Stimulated activated CD4-positive, alpha-beta T cell treated with anti-CD3 and anti-CD28 coated beads, Interleukin-2, amount 100 ng/mL, for 24 hours (primary cell): ENCODE measurements at regions not wholly inside any gene's neighbourhood (a gene's known extent, or its start where the extent isn't known, plus 50 kb on each side); places are given as distances from the start of the nearest gene placed in this dataset.

Experiments
- DNase-seq, 2 donors: peaks; one replicate each; pipeline ENCODE4 v3.0.0-alpha.2; 2020

DNA sequence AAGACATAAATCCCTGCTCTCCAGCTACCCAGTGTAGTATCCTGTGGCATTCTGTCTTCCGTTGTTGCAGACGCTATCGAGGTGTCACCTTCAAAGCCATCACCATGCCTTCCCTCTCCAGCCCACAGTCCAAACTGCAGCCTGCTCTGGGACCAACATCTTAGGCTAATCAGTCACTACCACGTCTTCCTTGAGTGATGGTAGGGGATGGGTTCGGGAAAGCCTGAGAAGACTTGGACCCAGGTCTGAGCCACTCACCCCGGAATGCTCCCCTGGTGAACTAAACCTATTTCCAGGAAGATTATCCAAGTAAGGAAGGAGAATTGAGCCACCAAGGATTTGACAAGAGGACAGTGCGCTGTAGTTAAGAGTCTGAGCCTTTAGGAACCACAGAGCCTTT is 52.9 kb upstream of the IRX1 start:
- DNase-seq, result no peak

DNA sequence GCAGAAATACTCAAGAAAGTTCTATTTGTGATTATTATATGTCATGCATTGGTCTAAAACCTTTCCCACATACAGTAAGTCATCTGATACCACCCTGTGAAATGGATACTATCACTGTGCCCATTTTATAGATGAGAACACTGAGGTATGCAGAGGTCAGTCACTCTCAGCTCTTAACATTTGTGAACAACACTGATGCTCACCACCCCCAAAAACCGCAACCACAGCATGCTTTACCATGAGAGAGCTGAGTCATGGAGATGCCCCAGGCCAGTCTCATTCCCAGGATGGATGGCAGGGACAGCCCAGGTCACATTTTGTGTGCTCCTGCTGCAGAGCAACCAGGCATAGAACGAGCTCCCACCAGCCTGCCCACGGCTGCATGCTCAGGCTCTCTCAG is 53.5 kb upstream of the IRX1 start:
- no peak for DNase-seq

DNA sequence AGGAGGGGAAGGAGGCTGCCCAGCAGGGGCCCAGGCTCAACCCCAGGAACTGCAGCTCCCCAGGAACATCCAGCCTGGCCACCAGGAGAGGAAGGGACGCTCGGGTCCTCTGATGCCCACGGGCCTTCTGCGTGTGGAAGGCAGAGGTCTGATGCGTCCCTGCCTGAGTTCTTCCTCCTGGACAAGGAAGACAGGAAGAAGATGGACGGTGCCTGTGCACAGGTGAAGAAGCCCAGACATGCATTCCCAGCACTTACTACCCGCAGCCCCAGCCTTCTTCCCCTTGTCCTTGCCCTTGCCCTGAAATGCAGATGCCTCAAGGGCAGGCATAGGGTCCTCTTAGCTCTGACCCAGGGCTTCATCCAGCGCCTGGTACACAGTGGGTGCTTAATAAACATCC is 56.7 kb upstream of the IRX1 start:
- no peak for DNase-seq

DNA sequence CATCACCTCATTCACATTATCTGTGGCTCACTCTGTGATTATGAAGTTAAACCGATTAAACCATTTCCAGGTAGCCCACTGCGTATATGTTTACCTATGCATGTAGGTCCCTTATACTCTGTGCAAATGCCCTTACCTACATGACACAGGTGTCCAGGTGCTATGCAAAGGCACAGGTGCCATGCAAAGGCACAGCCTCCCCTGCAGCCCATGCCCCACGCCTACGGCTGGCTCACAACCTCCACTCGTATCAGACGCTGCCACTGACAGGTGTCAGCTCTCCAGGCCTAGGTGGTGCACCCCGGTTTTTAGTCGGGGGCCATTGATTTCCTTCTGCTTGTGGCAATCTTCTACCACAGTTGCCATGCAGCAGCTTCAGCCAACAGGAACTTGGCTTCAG is 57.7 kb upstream of the IRX1 start:
- no peak for DNase-seq

DNA sequence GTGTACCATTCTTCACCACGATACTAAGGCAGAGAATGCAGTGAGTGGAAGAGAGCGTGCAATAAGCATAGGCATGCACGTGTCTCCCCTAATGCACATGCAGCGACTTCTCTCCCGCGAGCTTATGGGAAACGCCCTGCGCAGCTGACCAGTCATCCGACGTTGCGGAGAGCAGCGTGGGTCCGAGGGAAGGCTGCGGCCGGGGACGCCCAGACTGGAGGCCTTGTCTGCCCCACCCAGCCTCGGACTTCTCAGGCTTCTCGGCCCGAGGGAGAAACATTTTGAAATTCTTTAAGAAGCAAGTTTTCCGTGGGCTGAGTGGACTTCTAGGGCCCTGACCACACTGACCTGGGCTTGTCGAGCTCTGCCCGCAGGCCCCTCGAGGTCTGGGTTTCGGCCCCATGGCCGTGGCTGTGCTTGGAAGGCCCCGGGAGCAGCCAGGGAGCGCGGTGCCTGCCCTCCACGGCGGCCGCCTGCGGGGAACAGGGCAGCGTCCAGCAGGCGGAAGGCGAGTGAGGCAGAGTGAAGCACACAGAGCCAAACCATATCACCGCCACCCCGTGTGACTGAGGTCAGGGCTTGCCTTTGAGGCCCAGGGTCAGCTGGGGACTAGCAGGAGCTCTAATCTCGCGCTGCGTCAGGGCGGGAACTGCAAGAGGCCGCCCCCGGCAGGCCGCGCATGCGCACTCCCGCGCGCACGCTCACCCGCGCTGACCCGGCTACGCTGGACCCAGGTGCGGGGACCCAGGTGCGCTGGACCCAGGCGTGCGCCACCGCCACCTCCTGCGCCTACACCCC is 60.0 kb upstream of the IRX1 start:
- DNase-seq, result no peak

DNA sequence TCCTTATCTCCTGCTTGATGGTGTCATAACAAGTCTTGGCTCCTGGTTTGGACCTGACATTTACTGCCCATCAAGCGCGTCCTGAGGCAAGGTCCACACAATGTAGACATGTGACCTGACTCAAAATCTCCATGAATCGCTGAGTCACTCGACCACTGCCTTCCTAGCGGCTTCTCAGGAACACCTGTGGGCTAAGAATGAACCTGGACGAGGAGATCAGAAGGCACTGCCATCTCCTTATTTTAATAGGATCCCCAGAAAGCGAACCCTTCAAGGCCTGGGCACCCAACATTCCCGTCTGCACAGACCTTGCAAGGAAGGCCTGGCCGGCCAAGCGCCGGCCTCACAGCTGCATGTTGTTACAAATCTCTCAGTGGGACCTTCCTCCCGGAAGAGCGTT is 60.6 kb upstream of the IRX1 start:
- DNase-seq, result no peak

DNA sequence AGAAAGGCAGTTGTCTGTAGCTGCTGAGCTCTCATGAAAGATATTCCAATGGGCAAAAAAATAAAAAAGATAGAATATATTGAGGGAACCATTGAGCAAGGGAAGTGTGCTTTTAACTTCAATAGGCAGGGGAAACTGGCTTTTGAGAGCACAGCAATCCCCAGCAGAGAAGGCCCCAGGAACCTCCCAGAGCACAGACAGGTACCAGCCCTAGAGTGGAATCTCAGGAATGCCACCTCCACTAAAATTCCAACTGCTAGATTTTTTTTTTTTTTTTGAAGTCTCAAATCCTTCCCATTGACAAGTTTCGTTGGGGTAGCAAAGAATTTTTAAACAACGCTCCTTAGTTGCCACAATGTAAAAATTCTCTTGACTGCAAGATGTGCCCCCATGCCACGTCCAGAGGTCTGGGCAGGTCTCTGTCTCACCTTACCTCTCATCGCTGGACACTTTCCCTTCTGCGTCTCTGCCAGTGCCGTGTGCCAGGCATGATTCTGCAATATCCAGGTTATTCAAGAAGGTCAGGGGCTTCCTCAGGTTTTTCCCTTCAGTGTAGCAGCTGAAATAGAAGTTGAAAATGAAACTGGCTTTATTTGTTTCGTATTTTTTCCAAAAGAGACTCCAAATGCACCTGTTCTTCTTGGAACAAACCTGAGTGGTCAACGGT is 64.2 kb upstream of the IRX1 start:
- DNase-seq, result no peak

DNA sequence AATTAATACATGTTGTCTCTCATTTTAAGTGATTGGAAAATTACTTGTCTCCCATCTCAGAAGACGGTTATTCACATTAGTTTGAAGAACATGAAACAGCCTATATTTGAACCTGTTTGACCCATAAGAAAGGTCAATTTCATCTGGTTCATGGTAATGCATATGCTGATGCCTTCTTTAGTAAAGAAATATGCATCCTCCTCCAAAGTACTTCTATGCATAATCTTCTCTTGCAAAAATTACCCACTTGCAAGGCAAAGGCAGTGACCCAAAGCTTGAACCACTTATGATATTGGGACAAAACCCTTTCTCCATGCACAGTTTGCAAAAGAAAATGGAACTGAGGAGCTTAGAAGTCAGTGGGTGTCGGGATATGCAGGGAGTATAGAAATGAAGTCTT is 65.4 kb upstream of the IRX1 start:
- DNase-seq, result no peak

DNA sequence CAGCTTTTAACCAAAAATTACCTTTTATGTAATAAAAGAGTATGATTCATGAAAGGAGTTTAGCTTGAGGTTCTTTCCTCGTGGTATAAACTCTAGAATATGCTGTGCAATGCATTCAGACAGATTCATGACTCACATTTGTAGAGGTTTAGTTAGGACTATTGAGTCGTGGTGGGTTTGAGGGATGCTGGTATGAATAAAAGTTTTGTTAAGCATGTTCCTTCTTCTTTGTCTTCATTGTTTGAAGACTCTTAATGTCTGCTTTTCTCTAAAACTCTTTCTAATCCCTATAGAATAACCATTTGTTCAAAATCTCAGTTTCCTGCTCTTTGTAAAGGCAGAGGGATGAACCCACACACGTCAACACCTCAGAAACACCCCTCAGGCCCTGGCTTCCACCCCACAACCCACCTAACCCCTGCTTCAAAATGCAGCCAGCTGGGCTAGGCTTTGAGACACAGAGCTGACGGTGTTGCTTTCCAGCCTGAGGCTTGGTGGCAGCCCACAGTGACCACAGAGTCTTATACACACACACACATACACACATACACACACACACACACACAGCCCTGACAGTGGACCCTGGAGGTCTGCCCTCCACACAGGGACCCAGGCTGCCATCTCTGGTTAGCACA is 69.0 kb upstream of the IRX1 start:
- DNase-seq, result no peak

DNA sequence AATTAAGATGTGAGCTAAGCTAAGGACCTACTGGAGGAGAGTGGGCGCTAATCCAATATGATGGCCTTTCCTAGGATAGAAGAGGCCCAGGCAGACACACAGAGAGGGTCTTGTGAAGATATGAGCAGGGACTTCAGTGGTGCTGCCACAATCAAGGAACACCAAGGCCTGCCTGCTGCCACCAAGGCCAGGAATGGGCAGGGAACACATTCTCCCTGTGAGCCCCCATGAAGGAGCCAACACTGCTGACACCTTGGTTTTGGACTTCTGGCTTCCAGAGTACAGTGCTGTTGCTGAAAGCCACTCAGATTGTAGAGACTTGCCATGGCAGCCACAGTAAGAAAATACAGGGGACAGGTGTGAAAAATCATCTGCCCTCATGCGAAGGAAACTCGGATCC is 73.1 kb upstream of the IRX1 start:
- DNase-seq, result no peak

DNA sequence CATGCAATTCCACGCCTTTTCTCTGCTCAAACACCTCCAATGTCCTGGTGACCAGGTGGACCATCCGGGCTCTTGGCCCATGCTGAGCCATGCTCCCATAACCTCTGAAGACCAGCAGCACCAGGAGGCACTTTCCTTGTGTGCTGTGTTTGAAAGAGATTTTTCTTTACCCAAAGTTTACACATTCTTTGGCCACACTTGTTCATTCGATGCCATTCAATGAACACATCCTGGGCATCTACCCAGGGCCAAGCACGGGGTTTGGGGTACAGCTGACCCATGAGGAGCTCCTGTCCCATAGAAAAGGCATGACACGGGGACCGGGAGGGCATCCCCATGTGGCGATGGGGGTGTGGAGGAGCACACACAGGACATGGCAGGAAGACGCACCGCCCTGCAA is 77.1 kb upstream of the IRX1 start:
- DNase-seq, result no peak

DNA sequence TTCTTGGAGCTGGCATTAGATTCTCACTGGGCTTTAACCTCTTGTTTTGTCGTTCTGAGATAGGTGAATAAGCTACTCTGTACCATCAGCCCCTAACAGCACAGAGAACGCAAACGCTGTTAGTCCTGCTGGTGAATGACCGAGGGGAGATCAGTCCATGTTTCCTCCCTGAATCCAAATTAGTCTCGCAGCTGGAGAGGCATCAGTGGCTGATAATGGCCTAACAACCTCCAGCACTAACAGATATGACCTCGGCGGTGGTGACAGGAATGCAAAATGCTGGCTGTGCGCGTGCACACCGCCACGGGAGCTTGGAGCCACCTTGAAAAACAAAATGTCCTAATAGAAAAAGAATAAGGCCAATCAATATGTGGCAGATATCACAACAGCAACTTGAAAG is 77.6 kb upstream of the IRX1 start:
- DNase-seq, result no peak

DNA sequence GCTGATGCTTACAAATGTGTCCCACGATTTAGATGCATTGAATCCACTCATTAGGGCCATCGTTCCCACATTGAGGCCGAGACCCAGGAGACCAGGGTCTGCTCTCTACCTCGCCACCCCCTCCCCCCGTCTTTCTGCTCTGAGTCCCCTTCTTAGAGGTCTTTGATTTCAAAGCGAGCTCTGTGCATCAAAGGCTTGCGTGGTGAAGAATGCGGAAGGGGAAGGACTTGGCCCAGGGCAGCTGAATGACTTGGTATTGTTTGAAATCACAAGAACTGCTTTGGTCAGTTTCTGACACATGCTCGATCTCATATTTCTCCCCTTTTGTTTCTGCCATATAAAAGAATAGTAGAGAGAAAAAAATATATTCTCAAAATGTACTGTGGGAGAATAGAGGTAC is 78.3 kb upstream of the IRX1 start:
- no peak for DNase-seq

DNA sequence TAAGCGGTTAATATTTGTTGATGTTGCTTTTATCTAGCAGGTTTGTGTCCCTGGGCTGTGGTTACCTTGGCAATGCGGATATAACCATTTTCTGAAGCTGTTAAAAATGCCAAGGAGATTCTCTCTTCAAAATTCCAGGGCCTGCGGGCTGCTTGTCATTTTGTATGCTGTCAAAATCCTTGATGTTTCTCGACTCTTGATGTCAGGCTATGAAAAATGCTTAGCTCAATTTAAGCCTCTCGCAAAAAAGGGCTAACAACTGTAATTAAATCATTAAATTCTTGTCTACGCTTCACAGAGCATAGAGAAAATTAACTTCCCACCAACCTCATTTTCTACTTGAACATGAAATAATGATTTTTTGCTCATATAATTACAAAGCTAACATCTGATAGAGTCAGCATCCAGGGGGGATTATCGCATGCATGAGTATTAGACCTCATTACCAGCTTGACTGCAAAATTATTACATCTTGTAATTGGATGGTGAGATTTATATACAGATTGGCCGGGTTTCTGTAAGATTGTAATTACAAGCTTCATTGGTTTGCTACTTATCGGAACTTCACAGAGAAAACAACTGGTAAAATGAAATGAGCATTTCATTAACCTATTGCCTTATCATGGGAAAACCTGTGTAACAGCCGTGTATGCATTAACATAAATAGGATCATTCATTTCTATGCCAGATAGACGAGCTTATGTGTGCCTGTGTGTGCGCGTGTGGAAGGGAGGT is 83.1 kb upstream of the IRX1 start:
- no peak for DNase-seq

DNA sequence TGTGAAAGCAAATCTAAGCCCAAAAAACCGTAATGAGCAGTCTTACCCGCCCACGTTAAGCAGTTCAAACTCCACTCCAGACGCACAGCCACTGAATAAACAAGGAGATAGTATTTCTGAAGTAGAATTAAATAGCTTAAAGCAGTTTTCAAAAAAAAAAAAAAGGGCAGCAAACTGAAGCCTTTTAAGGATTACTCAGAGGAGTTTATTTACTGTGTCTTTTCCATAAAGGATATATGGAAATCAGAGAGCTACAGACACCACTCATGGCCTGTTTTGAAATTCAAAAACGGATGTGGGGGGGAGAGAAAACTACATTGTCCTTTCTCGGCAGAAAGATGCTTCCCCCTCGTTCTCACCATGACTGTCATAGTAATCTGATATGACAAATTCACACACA is 83.7 kb upstream of the IRX1 start:
- DNase-seq, result no peak

DNA sequence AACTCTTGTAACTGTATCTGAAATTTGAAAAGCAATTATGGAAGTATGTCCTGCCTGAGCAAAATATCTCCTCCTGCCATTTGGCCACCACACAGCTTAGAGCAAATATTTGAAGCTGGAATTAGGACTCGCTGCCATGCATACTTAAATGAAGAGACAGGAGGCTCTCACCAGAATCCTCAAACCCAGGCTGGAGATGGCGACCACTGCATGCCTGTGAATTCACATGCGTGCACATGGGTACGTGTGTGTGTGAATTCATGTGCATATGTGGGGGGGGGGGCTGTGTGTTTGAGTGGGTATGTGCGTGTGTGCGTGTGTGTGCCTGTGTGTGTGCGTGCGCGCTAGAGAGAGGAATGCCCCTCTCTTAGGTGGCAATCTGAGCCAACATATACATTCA is 84.1 kb upstream of the IRX1 start:
- DNase-seq, result no peak

DNA sequence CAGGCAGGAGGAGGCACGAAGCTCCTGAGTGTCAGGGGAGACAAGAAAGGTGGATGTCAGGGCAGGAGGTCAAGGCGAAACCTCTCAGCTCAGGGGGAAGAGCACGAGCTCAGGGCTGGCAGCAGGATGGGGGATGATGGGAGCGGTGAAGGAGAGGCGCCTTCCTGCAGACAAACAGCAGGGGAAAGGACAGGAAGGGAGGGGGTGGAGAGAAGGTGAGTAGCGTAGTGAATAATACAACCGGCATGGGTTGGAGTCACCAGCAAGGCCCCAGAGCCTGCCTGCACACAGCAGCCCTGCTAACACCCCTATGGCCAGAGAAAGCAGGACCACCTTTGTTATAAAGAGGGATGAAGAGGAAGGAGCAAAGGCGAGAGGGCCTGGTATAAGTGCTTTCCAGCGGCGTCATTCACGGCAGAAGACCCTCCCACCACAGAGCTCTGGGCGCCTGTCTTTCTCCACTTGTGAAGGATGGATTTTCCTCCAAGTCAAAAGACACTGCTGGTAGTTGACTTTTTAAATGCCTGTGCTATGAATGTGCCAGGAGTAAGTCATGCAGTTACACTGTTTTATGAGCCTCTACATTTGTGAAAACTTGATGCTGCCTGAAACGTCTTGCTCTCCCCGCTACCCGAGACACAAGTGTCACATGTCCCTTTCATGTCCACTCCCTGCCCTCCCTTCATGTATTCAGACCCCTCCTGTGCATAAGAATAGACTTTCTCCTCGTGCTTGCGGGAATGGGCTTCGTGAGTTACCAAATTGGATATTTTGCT is 84.8 kb upstream of the IRX1 start:
- no peak for DNase-seq

DNA sequence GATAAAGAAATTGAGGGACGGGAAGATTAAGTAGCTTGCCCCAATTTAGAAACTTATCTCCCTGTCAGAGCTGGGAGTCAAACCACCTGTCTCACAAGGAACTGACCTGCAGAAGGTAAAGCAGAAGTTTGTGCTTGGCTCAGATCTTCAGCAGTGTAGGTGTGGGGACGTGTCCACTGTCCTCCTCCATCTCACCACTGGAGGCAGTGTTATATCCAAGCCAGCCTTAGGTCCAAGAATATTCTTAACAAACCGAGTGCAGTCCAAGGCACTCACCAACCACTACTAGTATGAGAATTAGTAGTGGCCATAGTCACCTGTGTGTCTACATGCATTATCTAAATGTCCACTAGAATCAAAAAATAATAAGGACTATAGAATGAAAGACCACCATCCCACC is 86.3 kb upstream of the IRX1 start:
- no peak for DNase-seq

DNA sequence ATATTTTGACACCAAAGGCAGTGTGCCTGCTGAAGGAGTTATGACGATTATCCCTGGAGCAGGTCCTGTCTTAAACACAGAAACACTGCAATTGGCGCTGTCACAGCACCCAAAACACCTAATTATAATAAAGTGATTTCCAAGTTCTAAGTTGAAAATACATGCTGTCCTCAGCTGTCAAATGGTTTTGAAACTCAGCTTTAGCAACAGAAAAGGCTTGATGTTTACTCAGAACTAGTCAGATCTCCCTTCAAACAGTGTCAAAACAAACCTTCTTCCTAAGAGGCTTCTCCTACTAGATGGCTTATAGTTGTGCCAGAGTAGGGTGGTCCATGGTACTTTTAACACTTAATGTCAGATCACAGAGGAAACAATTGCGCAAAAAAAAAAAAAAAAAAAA is 87.2 kb upstream of the IRX1 start:
- no peak for DNase-seq

DNA sequence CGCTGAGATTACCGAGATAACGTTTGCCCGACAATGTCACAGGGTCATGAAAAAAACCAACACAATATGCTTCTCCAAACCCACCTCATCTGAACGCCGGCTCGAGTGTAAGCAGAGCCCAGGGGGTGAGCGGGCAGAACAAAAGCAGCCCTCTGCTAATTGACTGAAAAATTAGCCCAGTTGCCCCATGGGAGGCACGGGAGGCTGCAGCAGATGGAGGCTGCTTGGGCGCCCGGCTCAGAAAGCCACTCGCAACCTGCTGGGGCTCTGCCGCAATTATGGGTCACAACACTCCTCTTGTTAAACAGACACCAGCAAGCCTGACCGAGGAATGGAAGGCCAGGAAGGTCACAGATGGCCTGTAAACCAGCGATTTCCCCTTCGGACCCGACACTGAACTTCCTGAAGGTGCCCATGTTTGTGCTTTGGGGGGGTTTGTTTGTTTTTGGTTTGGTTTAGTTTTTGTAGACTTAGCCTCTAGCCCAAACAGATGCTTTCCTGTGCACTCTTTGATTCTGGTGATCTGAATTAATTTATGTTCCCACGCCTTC is 104.6 kb upstream of the IRX1 start:
- no peak for DNase-seq

DNA sequence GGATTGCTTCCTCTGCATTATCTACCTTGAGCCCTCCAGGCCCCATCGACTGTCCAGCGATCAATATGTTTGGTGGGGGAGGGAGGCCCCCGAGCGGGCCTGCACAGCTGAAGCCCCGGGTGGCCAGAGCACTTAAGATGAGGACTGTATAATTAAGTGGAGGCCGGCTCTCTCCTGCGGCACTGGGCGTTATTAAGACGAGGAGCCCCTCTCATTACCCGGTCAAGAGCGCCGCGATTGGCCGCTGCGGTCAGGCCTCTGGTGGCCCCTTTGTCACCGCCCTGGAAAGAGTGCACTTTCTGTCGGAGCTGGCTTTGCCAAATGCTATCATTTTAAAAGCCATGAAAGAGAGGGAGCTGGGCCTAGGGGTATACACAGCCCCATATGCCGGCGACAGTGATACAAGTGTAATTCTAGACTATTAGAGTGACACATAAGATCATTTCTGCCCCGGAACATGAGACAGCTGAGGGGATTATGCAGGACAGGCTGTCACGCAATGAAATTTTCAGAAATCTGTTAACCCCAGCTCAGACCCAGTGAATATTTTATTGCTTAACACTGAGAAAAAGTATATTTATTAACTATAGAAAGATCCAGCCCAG is 106.3 kb upstream of the IRX1 start:
- no peak for DNase-seq

DNA sequence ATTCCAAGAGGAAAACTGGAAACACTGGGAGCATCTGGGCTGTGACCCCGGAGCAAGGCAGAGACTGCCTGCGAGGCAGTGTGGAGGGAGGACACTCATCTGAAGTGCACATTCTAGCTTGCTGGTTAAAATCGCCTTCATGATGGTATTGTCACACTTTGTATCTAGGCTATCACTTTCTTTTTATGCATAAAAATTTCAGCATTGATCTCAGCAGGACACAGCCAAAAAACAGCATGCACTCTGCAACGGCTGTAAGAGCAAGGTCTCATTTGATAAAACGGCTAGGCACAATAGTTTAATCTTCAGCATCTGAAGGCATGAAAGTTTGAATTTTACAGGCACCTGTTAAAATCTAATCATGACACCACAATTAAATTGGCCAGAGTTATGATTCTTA is 110.8 kb upstream of the IRX1 start:
- no peak for DNase-seq
